ENCODE measurements at regions not wholly inside any gene's neighbourhood (a gene's known extent, or its start where the extent isn't known, plus 50 kb on each side); places are given as distances from the start of the nearest gene placed in this dataset.
"Not testable (repeated sequence)": the region's sequence is repeated elsewhere in the genome, so short reads cannot be mapped to it uniquely, and the experiment has no call there.

GRCh38 chr4:177193024-177193715 lies 116.5 kb upstream of the NEIL3 start:
- TF ChIP-seq, protein P1, sequence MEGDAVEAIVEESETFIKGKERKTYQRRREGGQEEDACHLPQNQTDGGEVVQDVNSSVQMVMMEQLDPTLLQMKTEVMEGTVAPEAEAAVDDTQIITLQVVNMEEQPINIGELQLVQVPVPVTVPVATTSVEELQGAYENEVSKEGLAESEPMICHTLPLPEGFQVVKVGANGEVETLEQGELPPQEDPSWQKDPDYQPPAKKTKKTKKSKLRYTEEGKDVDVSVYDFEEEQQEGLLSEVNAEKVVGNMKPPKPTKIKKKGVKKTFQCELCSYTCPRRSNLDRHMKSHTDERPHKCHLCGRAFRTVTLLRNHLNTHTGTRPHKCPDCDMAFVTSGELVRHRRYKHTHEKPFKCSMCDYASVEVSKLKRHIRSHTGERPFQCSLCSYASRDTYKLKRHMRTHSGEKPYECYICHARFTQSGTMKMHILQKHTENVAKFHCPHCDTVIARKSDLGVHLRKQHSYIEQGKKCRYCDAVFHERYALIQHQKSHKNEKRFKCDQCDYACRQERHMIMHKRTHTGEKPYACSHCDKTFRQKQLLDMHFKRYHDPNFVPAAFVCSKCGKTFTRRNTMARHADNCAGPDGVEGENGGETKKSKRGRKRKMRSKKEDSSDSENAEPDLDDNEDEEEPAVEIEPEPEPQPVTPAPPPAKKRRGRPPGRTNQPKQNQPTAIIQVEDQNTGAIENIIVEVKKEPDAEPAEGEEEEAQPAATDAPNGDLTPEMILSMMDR (IDR thresholded peaks at IDR 0.05), result not testable (repeated sequence)
- not testable (repeated sequence) for TF ChIP-seq POLR2A (IDR thresholded peaks at IDR 0.05)

All from testis (tissue), 2 donors.